ENCODE measurements at regions not wholly inside any gene's neighbourhood (a gene's known extent, or its start where the extent isn't known, plus 50 kb on each side); places are given as distances from the start of the nearest gene placed in this dataset.

- ChIA-PET CTCF (no interaction called here), POLR2A (no interaction called here)
- TF ChIP-seq EZH2 (IDR thresholded peaks at IDR 0.05; ENCODE audit: borderline replicate concordance, insufficient read depth, low read depth, low read length, poor library complexity, severe bottlenecking) (no peak), CTCF (IDR thresholded peaks at IDR 0.05) (no peak)
- no CpG with 5 or more reads among the region's 3 CpGs for WGBS (ENCODE audit: insufficient coverage)
- Histone ChIP-seq H3K9me3 (ENCODE audit: control extremely low read depth in 1 of 3, control insufficient read depth in 2 of 3, insufficient read depth in 1 of 3, low read length in 2 of 3) (no peaks in the 10 kb centered on the region), H2AFZ (ENCODE audit: insufficient read depth, low read depth, low read length, poor library complexity, severe bottlenecking) (no peak overlapping the region), H3K4me3 (ENCODE audit: control extremely low read depth in 1 of 5, extremely low read depth in 1 of 5, insufficient read depth in 1 of 5, low read depth in 2 of 5, low read length in 4 of 5) (no peak overlapping the region), H3K4me1 (ENCODE audit: control insufficient read depth in 2 of 2, insufficient read depth in 2 of 2, low read length in 2 of 2) (no peaks in the 10 kb centered on the region), H3K79me2 (ENCODE audit: control insufficient read depth, insufficient read depth, low read length) (no peaks in the 10 kb centered on the region), H3K4me2 (replicated peaks; ENCODE audit: low read depth, low read length, poor library complexity, severe bottlenecking) (no peak overlapping the region), H3K36me3 (replicated peaks in 1 of 2; ENCODE audit: control extremely low read depth in 1 of 2, control insufficient read depth in 1 of 2, extremely low read depth in 1 of 2, insufficient read depth in 2 of 2, low read length in 1 of 2) (no peaks in the 10 kb centered on the region), H3K27ac (ENCODE audit: low read length in 2 of 2) (no peak overlapping the region), H3K9ac (ENCODE audit: low read length) (no peak overlapping the region), H4K20me1 (ENCODE audit: control insufficient read depth, insufficient read depth, low read length, poor library complexity, severe bottlenecking) (no peaks in the 10 kb centered on the region), H3K27me3 (replicated peaks in 1 of 4; ENCODE audit: control extremely low read depth in 1 of 4, control insufficient read depth in 3 of 4, insufficient read depth in 4 of 4, low read length in 3 of 4) (no peaks in the 10 kb centered on the region)
- Mint-ChIP-seq H3K4me1 (no peaks in the 10 kb centered on the region), H3K27ac (no peak overlapping the region), H3K9me3 (ENCODE audit: insufficient read depth) (no peaks in the 10 kb centered on the region), H3K27me3 (no peaks in the 10 kb centered on the region), H3K4me3 (no peak overlapping the region)
- DNase-seq (no peak), ATAC-seq (ENCODE audit: low read depth) (no peak)
- intact Hi-C loops (cut with micrococcal nuclease), result no loop called here
Observed at GRCh38 chr14:58778202-58778601, 140.4 kb downstream of the DACT1 start.

GRCh38 chr14:58779376-58779775 is 141.6 kb downstream of the DACT1 start:
- TF ChIP-seq CTCF (IDR thresholded peaks at IDR 0.05) (no peak), EZH2 (IDR thresholded peaks at IDR 0.05; ENCODE audit: borderline replicate concordance, insufficient read depth, low read depth, low read length, poor library complexity, severe bottlenecking) (no peak)
- H3K4me3 ChIP-seq (ENCODE audit: control extremely low read depth in 1 of 5, extremely low read depth in 1 of 5, insufficient read depth in 1 of 5, low read depth in 2 of 5, low read length in 4 of 5), result no peak overlapping the region
- no peaks in the 10 kb centered on the region for H3K4me1 Mint-ChIP-seq
- H3K36me3 ChIP-seq (replicated peaks in 1 of 2; ENCODE audit: control extremely low read depth in 1 of 2, control insufficient read depth in 1 of 2, extremely low read depth in 1 of 2, insufficient read depth in 2 of 2, low read length in 1 of 2), result no peaks in the 10 kb centered on the region
- H3K9me3 ChIP-seq (ENCODE audit: control extremely low read depth in 1 of 3, control insufficient read depth in 2 of 3, insufficient read depth in 1 of 3, low read length in 2 of 3), result no peaks in the 10 kb centered on the region
- H3K27me3 Mint-ChIP-seq, result no peaks in the 10 kb centered on the region
- H2AFZ ChIP-seq (ENCODE audit: insufficient read depth, low read depth, low read length, poor library complexity, severe bottlenecking), result no peak overlapping the region
- H3K9ac ChIP-seq (ENCODE audit: low read length), result no peak overlapping the region
- intact Hi-C loops (cut with micrococcal nuclease), result no loop called here
- H3K27ac ChIP-seq (ENCODE audit: low read length in 2 of 2), result no peak overlapping the region
- no peak for DNase-seq
- no peak overlapping the region for H3K27ac Mint-ChIP-seq
- H3K9me3 Mint-ChIP-seq (ENCODE audit: insufficient read depth), result no peaks in the 10 kb centered on the region
- no peaks in the 10 kb centered on the region for H4K20me1 ChIP-seq (ENCODE audit: control insufficient read depth, insufficient read depth, low read length, poor library complexity, severe bottlenecking)
- H3K4me3 Mint-ChIP-seq, result no peak overlapping the region
- ChIA-PET CTCF (no interaction called here), POLR2A (no interaction called here)
- WGBS (ENCODE audit: insufficient coverage), result 80% methylated on average over 1 of the region's 2 CpGs
- H3K27me3 ChIP-seq (replicated peaks in 1 of 4; ENCODE audit: control extremely low read depth in 1 of 4, control insufficient read depth in 3 of 4, insufficient read depth in 4 of 4, low read length in 3 of 4), result no peaks in the 10 kb centered on the region
- ATAC-seq (ENCODE audit: low read depth), result no peak
- no peak overlapping the region for H3K4me2 ChIP-seq (replicated peaks; ENCODE audit: low read depth, low read length, poor library complexity, severe bottlenecking)
- H3K79me2 ChIP-seq (ENCODE audit: control insufficient read depth, insufficient read depth, low read length), result no peaks in the 10 kb centered on the region
- H3K4me1 ChIP-seq (ENCODE audit: control insufficient read depth in 2 of 2, insufficient read depth in 2 of 2, low read length in 2 of 2), result no peaks in the 10 kb centered on the region

All from B cell (primary cell).